ENCODE measurements at regions not wholly inside any gene's neighbourhood (a gene's known extent, or its start where the extent isn't known, plus 50 kb on each side); places are given as distances from the start of the nearest gene placed in this dataset.

GRCh38 chr4:157888281-157888680 is 284.5 kb downstream of the GASK1B start (continued):
- TF ChIP-seq ZNF23 (tag by site-specific recombination; IDR thresholded peaks at IDR 0.05; ENCODE audit: borderline replicate concordance) (no peak), ZNF302 (tag by site-specific recombination; IDR thresholded peaks at IDR 0.05; ENCODE audit: low read depth) (no peak), ZSCAN16 (tag by site-specific recombination; IDR thresholded peaks at IDR 0.05) (no peak)
- TF ChIP-seq, protein P1, sequence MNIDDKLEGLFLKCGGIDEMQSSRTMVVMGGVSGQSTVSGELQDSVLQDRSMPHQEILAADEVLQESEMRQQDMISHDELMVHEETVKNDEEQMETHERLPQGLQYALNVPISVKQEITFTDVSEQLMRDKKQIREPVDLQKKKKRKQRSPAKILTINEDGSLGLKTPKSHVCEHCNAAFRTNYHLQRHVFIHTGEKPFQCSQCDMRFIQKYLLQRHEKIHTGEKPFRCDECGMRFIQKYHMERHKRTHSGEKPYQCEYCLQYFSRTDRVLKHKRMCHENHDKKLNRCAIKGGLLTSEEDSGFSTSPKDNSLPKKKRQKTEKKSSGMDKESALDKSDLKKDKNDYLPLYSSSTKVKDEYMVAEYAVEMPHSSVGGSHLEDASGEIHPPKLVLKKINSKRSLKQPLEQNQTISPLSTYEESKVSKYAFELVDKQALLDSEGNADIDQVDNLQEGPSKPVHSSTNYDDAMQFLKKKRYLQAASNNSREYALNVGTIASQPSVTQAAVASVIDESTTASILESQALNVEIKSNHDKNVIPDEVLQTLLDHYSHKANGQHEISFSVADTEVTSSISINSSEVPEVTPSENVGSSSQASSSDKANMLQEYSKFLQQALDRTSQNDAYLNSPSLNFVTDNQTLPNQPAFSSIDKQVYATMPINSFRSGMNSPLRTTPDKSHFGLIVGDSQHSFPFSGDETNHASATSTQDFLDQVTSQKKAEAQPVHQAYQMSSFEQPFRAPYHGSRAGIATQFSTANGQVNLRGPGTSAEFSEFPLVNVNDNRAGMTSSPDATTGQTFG (tag by site-specific recombination; IDR thresholded peaks at IDR 0.05; ENCODE audit: borderline replicate concordance): no peak

- H3K36me3 ChIP-seq (ENCODE audit: control insufficient read depth in 2 of 2, insufficient read depth in 1 of 2, low read length in 2 of 2): no peaks in the 10 kb centered on the region
- H3K4me3 ChIP-seq (ENCODE audit: low read depth, low read length): no peak overlapping the region
- TF ChIP-seq, protein P2, sequence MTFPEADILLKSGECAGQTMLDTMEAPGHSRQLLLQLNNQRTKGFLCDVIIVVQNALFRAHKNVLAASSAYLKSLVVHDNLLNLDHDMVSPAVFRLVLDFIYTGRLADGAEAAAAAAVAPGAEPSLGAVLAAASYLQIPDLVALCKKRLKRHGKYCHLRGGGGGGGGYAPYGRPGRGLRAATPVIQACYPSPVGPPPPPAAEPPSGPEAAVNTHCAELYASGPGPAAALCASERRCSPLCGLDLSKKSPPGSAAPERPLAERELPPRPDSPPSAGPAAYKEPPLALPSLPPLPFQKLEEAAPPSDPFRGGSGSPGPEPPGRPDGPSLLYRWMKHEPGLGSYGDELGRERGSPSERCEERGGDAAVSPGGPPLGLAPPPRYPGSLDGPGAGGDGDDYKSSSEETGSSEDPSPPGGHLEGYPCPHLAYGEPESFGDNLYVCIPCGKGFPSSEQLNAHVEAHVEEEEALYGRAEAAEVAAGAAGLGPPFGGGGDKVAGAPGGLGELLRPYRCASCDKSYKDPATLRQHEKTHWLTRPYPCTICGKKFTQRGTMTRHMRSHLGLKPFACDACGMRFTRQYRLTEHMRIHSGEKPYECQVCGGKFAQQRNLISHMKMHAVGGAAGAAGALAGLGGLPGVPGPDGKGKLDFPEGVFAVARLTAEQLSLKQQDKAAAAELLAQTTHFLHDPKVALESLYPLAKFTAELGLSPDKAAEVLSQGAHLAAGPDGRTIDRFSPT (tag by site-specific recombination; IDR thresholded peaks at IDR 0.05): no peak
- no peak for TF ChIP-seq ZNF660 (tag by site-specific recombination; IDR thresholded peaks at IDR 0.05)
- CTCF ChIA-PET: no interaction called here
- POLR2A ChIA-PET: no interaction called here
- H3K27ac ChIP-seq (ENCODE audit: extremely low read depth, low read depth, low read length): no peak overlapping the region
- no peaks in the 10 kb centered on the region for H3K9me3 ChIP-seq (ENCODE audit: control insufficient read depth, insufficient read depth, low read depth, low read length)
- no peaks in the 10 kb centered on the region for H3K4me1 ChIP-seq (ENCODE audit: control insufficient read depth, insufficient read depth, low read length)
Measured at GRCh38 chr4:157887316-157887715, 285.5 kb downstream of the GASK1B start.

DNA sequence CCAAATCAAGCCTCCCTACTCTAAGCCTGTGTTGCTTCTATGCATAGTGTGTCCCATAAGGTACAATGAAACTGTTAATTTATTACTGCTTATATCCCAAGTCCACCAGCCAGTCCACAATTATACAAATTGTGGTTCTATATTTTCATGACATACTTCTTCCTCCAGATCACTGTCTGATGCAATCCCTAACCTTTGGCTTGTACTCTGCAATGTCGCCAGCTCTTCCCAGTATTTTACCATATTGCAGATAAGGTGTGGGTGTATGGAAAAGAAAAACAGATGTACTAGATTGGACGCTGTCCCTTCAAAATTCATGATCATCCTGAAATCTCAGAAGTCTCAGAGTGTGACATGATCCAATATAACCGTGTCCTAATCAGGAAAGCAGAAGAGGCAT is 286.2 kb downstream of the GASK1B start:
- no peak for TF ChIP-seq ZNF416 (tag by site-specific recombination; IDR thresholded peaks at IDR 0.05)
- TF ChIP-seq ZNF211 (tag by site-specific recombination; IDR thresholded peaks at IDR 0.05; ENCODE audit: low read depth): no peak
- no peak for TF ChIP-seq PRDM6 (tag by site-specific recombination; IDR thresholded peaks at IDR 0.05)
- TF ChIP-seq, protein P3, sequence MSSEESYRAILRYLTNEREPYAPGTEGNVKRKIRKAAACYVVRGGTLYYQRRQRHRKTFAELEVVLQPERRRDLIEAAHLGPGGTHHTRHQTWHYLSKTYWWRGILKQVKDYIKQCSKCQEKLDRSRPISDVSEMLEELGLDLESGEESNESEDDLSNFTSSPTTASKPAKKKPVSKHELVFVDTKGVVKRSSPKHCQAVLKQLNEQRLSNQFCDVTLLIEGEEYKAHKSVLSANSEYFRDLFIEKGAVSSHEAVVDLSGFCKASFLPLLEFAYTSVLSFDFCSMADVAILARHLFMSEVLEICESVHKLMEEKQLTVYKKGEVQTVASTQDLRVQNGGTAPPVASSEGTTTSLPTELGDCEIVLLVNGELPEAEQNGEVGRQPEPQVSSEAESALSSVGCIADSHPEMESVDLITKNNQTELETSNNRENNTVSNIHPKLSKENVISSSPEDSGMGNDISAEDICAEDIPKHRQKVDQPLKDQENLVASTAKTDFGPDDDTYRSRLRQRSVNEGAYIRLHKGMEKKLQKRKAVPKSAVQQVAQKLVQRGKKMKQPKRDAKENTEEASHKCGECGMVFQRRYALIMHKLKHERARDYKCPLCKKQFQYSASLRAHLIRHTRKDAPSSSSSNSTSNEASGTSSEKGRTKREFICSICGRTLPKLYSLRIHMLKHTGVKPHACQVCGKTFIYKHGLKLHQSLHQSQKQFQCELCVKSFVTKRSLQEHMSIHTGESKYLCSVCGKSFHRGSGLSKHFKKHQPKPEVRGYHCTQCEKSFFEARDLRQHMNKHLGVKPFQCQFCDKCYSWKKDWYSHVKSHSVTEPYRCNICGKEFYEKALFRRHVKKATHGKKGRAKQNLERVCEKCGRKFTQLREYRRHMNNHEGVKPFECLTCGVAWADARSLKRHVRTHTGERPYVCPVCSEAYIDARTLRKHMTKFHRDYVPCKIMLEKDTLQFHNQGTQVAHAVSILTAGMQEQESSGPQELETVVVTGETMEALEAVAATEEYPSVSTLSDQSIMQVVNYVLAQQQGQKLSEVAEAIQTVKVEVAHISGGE (tag by site-specific recombination; conservative IDR thresholded peaks at IDR 0.05; ENCODE audit: low read depth): no peak
- no peaks in the 10 kb centered on the region for H3K9me3 ChIP-seq (ENCODE audit: control insufficient read depth, insufficient read depth, low read depth, low read length)
- H3K4me3 ChIP-seq (ENCODE audit: low read depth, low read length): no peak overlapping the region
- CTCF ChIA-PET: no interaction called here
- no peaks in the 10 kb centered on the region for H3K36me3 ChIP-seq (ENCODE audit: control insufficient read depth in 2 of 2, insufficient read depth in 1 of 2, low read length in 2 of 2)
- POLR2A ChIA-PET: no interaction called here
- no peaks in the 10 kb centered on the region for H3K4me1 ChIP-seq (ENCODE audit: control insufficient read depth, insufficient read depth, low read length)
- no peak overlapping the region for H3K27ac ChIP-seq (ENCODE audit: extremely low read depth, low read depth, low read length)
